ENCODE measurements at regions not wholly inside any gene's neighbourhood (a gene's known extent, or its start where the extent isn't known, plus 50 kb on each side); places are given as distances from the start of the nearest gene placed in this dataset.

DNA sequence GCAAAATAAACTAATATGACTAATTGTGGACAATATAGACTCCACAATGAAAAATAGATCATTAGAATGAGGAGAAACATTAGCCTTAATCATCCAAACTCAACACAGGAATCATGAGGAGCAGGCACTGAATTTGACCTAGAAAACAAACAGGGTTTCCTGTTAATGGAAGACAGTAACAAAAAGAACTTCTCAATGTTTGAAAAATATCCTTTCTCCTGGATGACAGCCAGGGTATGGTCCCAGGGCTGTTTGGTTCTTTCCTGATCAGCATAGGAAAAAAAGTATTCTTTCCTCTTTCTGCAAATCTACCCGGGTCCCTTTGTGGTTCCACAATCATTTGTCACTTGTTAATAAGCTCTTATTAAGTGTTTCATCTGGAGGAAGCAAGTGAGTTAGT is 145.3 kb upstream of the SVIL start:
- TF ChIP-seq ZNF614 (CRISPR knock-in tag; IDR thresholded peaks at IDR 0.05; ENCODE audit: borderline replicate concordance): no peak
- TF ChIP-seq FOXK1 (CRISPR knock-in tag; IDR thresholded peaks at IDR 0.05; ENCODE audit: borderline replicate concordance, low read depth): no peak
- TF ChIP-seq ZNF3 (CRISPR knock-in tag; IDR thresholded peaks at IDR 0.05): no peak
- TF ChIP-seq, protein P1, sequence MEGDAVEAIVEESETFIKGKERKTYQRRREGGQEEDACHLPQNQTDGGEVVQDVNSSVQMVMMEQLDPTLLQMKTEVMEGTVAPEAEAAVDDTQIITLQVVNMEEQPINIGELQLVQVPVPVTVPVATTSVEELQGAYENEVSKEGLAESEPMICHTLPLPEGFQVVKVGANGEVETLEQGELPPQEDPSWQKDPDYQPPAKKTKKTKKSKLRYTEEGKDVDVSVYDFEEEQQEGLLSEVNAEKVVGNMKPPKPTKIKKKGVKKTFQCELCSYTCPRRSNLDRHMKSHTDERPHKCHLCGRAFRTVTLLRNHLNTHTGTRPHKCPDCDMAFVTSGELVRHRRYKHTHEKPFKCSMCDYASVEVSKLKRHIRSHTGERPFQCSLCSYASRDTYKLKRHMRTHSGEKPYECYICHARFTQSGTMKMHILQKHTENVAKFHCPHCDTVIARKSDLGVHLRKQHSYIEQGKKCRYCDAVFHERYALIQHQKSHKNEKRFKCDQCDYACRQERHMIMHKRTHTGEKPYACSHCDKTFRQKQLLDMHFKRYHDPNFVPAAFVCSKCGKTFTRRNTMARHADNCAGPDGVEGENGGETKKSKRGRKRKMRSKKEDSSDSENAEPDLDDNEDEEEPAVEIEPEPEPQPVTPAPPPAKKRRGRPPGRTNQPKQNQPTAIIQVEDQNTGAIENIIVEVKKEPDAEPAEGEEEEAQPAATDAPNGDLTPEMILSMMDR (CRISPR knock-in tag; IDR thresholded peaks at IDR 0.05): no peak
- TF ChIP-seq ZNF274 (CRISPR knock-in tag; IDR thresholded peaks at IDR 0.05): no peak
- no peak for TF ChIP-seq YY1 (IDR thresholded peaks at IDR 0.05; ENCODE audit: insufficient read depth, insufficient replicate concordance, low read depth, low read length)
- TF ChIP-seq SP4 (CRISPR knock-in tag; IDR thresholded peaks at IDR 0.05): no peak
- no peak for TF ChIP-seq ZNF792 (CRISPR knock-in tag; IDR thresholded peaks at IDR 0.05)
- TF ChIP-seq, protein P2, sequence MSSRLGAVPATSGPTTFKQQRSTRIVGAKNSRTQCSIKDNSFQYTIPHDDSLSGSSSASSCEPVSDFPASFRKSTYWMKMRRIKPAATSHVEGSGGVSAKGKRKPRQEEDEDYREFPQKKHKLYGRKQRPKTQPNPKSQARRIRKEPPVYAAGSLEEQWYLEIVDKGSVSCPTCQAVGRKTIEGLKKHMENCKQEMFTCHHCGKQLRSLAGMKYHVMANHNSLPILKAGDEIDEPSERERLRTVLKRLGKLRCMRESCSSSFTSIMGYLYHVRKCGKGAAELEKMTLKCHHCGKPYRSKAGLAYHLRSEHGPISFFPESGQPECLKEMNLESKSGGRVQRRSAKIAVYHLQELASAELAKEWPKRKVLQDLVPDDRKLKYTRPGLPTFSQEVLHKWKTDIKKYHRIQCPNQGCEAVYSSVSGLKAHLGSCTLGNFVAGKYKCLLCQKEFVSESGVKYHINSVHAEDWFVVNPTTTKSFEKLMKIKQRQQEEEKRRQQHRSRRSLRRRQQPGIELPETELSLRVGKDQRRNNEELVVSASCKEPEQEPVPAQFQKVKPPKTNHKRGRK (CRISPR knock-in tag; IDR thresholded peaks at IDR 0.05): no peak
- TF ChIP-seq, protein P3, sequence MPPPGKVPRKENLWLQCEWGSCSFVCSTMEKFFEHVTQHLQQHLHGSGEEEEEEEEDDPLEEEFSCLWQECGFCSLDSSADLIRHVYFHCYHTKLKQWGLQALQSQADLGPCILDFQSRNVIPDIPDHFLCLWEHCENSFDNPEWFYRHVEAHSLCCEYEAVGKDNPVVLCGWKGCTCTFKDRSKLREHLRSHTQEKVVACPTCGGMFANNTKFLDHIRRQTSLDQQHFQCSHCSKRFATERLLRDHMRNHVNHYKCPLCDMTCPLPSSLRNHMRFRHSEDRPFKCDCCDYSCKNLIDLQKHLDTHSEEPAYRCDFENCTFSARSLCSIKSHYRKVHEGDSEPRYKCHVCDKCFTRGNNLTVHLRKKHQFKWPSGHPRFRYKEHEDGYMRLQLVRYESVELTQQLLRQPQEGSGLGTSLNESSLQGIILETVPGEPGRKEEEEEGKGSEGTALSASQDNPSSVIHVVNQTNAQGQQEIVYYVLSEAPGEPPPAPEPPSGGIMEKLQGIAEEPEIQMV (CRISPR knock-in tag; IDR thresholded peaks at IDR 0.05; ENCODE audit: low read depth): no peak
- TF ChIP-seq POLR2A (IDR thresholded peaks at IDR 0.05; ENCODE audit: insufficient read depth in 1 of 2, low read depth in 2 of 2, low read length in 2 of 2): no peak
- TF ChIP-seq DR1 (CRISPR knock-in tag; IDR thresholded peaks at IDR 0.05): no peak
- TF ChIP-seq, protein P4, sequence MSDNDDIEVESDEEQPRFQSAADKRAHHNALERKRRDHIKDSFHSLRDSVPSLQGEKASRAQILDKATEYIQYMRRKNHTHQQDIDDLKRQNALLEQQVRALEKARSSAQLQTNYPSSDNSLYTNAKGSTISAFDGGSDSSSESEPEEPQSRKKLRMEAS (IDR thresholded peaks at IDR 0.05): no peak
- no peak for TF ChIP-seq SMC3 (IDR thresholded peaks at IDR 0.05; ENCODE audit: low read length)
